Lower lobe of right lung (tissue), 2 donors: ENCODE measurements at regions not wholly inside any gene's neighbourhood (a gene's known extent, or its start where the extent isn't known, plus 50 kb on each side); places are given as distances from the start of the nearest gene placed in this dataset.

ENCODE experiments used
- ATAC-seq, 2 donors: fragments of 200-7000 bp; cut with Tn5 transposase; one replicate each; pipeline ENCODE4 v1.9.1; 2020 to 2022; ENCODE audit warnings: mild to moderate bottlenecking in 2 of 2, moderate library complexity in 2 of 2
- DNase-seq: peaks from one replicate; pipeline ENCODE4 v3.0.0-alpha.2; 2020
- H3K27ac ChIP-seq: fragments of 200-600 bp; one replicate; pipeline ENCODE4 v1.8.0; 2022
- H3K27me3 ChIP-seq: fragments of 200-600 bp; one replicate; pipeline ENCODE4 v1.8.0; 2022; ENCODE audit warnings: low read depth
- H3K36me3 ChIP-seq: fragments of 200-600 bp; one replicate; pipeline ENCODE4 v1.8.0; 2022; ENCODE audit warnings: mild to moderate bottlenecking
- H3K4me1 ChIP-seq: fragments of 200-600 bp; one replicate; pipeline ENCODE4 v1.8.0; 2022
- H3K4me3 ChIP-seq: fragments of 200-600 bp; one replicate; pipeline ENCODE4 v1.8.0; 2022; ENCODE audit warnings: mild to moderate bottlenecking
- H3K9me3 ChIP-seq: fragments of 200-600 bp; one replicate; pipeline ENCODE4 v1.8.0; 2022
- CTCF ChIP-seq: fragments of 200-600 bp; IDR thresholded peaks from one replicate; pipeline ENCODE4 v1.8.0; 2022; ENCODE audit warnings: antibody characterized with exemption, mild to moderate bottlenecking
- intact Hi-C: fragments of 100-400 bp; cut with DNase I; formaldehyde crosslinking; loops from one replicate; pipeline ENCODE4 v1.11.0; 2022
- donor health status: DM: no; HTN: yes; CAD: no; lungs with severe emphysema.

- no peaks in the 10 kb centered on the region for H3K27me3 ChIP-seq
- TF ChIP-seq CTCF = no peak
These were observed 565.8 kb upstream of the LRRC4C start for GRCh38 chr11:42025121-42025803.

GRCh38 chr11:42034826-42035225 is 575.4 kb upstream of the LRRC4C start:
- no peaks in the 10 kb centered on the region for H3K9me3 ChIP-seq
- H3K4me1 ChIP-seq = no peaks in the 10 kb centered on the region
- no peak for TF ChIP-seq CTCF
- H3K27me3 ChIP-seq = no peaks in the 10 kb centered on the region
- no peaks in the 10 kb centered on the region for H3K36me3 ChIP-seq
- H3K4me3 ChIP-seq = no peak overlapping the region
- intact Hi-C loops = no loop called here
- DNase-seq (no peak), ATAC-seq (no peak)
- no peak overlapping the region for H3K27ac ChIP-seq

More at GRCh38 chr11:42025121-42025803, 565.8 kb upstream of the LRRC4C start:
- Histone ChIP-seq H3K4me3 (no peak overlapping the region), H3K4me1 (no peaks in the 10 kb centered on the region), H3K36me3 (no peaks in the 10 kb centered on the region), H3K9me3 (no peaks in the 10 kb centered on the region), H3K27ac (no peak overlapping the region)
- no peak for DNase-seq
- intact Hi-C loops = no loop called here
- ATAC-seq = no peak

GRCh38 chr11:42036201-42036600 is 576.7 kb upstream of the LRRC4C start:
- no peaks in the 10 kb centered on the region for H3K36me3 ChIP-seq
- H3K27me3 ChIP-seq = no peaks in the 10 kb centered on the region
- ATAC-seq (no peak), DNase-seq (no peak)
- no peaks in the 10 kb centered on the region for H3K4me1 ChIP-seq
- H3K4me3 ChIP-seq = no peak overlapping the region
- TF ChIP-seq CTCF = no peak
- intact Hi-C loops = no loop called here
- no peak overlapping the region for H3K27ac ChIP-seq
- no peaks in the 10 kb centered on the region for H3K9me3 ChIP-seq

GRCh38 chr11:42043312-42043711 is 583.9 kb upstream of the LRRC4C start:
- no peak for ATAC-seq
- H3K36me3 ChIP-seq = no peaks in the 10 kb centered on the region
- intact Hi-C loops = no loop called here
- DNase-seq = no peak
- H3K9me3 ChIP-seq = no peaks in the 10 kb centered on the region
- H3K27me3 ChIP-seq = no peaks in the 10 kb centered on the region
- no peaks in the 10 kb centered on the region for H3K4me1 ChIP-seq
- H3K4me3 ChIP-seq = no peak overlapping the region
- TF ChIP-seq CTCF = no peak
- no peak overlapping the region for H3K27ac ChIP-seq

GRCh38 chr11:42047637-42048555 is 588.4 kb upstream of the LRRC4C start:
- intact Hi-C loops = no loop called here

More at GRCh38 chr11:42047637-42048555, 588.4 kb upstream of the LRRC4C start:
- no peaks in the 10 kb centered on the region for H3K36me3 ChIP-seq
- H3K9me3 ChIP-seq = no peaks in the 10 kb centered on the region
- ATAC-seq = no peak
- no peak for TF ChIP-seq CTCF
- H3K27ac ChIP-seq = no peak overlapping the region
- H3K4me3 ChIP-seq = no peak overlapping the region
- no peaks in the 10 kb centered on the region for H3K4me1 ChIP-seq
- H3K27me3 ChIP-seq = no peaks in the 10 kb centered on the region
- DNase-seq = no peak
